CD4-positive, alpha-beta T cell treated with Interleukin-10 for 1 hour (primary cell): ENCODE measurements at regions not wholly inside any gene's neighbourhood (a gene's known extent, or its start where the extent isn't known, plus 50 kb on each side); places are given as distances from the start of the nearest gene placed in this dataset.
"Not testable (repeated sequence)": the region's sequence is repeated elsewhere in the genome, so short reads cannot be mapped to it uniquely, and the experiment has no call there.

ENCODE experiments used
- DNase-seq: peaks from one replicate; pipeline ENCODE4 v3.0.0-alpha.2; 2020

DNA sequence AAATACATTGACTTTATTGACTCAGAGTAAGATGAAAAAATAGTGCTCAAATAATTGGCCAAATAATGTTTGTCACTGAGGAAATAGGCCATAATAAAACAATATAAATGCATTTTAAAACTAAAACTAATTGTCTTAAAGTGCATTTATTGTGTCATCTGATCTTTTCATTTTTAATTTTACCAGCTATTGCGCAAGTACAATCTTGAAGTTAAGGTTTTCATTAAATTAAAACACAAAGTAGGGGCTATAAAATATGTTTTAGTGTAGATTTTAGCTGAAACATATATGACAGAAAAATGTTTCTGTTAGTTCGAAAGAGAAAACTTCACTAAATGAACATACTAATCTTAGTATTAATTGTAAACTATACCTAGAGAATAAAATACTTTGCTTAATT, 832.8 kb downstream of the FSCB start:
- DNase-seq = no peak

GRCh38 chr14:43671716-43672485, 835.2 kb downstream of the FSCB start:
- no peak for DNase-seq

DNA sequence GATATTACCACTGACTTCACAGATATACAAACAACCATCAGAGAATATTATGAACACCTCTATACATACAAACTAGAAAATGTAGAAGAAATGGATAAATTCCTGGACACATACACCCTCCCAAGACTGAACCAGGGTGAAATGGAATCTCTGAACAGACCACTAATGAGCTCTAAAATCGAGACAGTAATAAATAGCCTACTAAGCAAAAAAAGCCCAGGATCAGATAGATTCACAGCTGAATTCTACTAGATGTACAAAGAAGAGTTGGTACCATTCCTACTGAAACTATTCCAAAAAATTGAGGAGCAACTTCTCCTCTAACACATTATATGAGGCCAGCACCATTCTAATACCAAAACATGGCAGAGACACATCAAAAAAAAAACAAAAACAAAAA, 837.7 kb downstream of the FSCB start:
- no peak for DNase-seq

- DNase-seq = no peak
These were observed 841.4 kb downstream of the FSCB start for GRCh38 chr14:43665570-43666267.

DNA sequence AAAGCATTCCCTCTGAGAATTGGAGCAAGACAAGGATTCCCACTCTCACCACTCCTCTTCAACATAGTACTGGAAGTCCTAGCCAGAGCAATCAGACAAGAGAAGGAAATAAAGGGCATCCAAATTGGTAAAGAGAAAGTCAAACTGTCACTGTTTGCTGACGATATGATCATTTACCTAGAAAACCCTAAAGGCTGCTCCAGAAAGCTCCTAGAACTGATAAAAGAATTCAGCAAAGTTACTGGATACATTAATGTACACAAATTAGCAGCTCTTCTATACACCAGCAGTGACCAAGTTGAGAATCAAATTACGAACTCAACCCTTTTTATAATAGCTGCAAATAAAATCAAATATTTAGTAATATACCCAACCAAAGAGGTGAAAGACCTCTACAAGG, 851.9 kb downstream of the FSCB start:
- not testable (repeated sequence) for DNase-seq

- no peak for DNase-seq
These were observed 855.2 kb downstream of the FSCB start for GRCh38 chr14:43651896-43652295.

- DNase-seq = no peak
These were observed 855.8 kb downstream of the FSCB start for GRCh38 chr14:43651185-43651787.

- DNase-seq = no peak
These were observed 857.6 kb downstream of the FSCB start for GRCh38 chr14:43649508-43649907.

- DNase-seq = no peak
These were observed 859.8 kb downstream of the FSCB start for GRCh38 chr14:43647302-43647701.

DNA sequence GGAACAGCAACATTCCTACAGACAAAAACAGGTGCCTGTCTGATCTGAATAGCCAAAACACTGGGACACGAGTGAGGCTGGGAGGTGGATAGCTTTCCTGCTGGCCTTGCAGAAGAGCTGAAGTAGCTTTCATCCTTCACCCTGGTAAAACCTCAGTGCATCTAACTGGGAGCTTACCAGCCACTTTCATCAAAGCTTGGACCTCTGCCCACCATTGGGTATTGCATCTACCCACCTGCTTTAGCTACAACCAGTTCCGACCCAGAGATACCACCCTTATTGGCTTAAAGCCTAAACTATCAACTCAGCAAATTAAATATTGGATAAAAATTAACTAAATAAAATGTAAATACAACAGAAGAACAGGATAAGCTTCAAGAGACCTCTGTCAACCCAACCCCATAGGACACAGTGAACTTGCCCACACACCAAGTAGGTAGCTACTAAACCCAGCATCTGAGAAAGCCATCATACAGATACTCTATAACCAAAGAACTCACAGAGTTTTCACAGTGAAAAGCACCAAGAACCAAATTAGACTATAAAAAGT, 866.3 kb downstream of the FSCB start:
- no peak for DNase-seq

- no peak for DNase-seq
These were observed 881.8 kb downstream of the FSCB start for GRCh38 chr14:43625294-43625693.

DNA sequence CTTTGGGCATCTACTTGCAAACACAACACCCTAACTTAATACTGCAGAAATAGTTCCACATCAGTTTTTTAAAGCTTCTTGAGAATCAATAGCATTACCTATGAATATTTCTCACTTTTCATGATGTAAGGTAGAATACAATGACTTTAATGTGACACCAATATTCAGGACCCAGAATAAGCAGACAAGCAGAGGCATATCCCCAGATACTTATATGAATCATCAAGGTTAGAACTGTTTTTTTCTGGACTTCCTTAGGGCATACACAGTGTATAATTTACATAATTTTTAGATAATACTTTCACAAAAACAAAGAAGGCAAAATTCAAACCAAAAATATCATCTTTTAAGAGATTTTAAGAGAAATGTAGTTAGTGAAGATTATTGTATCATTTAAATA, 885.8 kb downstream of the FSCB start:
- no peak for DNase-seq

GRCh38 chr14:43595096-43595772, 911.8 kb downstream of the FSCB start:
- no peak for DNase-seq

- no peak for DNase-seq
These were observed 915.3 kb downstream of the FSCB start for GRCh38 chr14:43591776-43592175.

DNA sequence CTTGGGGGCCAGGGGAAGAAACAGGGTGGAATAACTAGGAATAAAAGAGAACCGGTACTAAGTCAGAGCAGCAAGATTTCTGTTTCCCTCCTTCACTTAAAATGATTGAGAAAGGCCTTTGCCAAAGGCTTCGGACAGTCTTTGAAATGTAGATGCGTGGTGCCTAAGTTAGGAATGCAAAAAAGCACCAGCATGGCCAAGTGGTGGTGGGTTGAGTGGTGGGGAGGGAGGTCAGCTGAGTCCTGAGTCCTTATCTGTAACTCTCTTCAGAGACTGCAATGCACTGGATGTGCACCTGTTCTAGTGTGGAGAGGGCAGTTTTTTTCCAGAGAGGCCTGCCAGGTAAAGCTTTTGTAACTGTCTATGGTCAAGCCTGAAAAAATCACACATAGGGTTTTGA, 919.9 kb downstream of the FSCB start:
- no peak for DNase-seq

DNA sequence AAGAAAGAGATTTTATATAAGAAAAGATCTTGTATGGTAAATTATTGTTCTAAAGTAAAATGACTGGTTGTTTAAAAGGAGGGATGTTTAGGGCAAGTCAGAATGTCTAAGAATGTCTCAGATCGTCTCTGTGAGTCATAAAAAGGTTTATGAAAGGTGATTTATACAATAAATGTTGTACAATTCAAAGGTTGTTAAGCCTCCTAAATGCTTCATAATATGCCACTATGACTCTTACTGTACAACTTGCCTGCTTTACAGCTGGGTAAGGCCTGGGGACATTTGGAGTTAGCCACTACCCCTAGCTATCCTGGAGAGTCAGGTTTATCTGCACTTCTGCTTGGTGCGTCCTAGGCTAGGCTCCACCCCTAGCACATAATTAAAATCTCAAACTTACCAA, 927.4 kb downstream of the FSCB start:
- DNase-seq = no peak

- DNase-seq = no peak
These were observed 939.1 kb downstream of the FSCB start for GRCh38 chr14:43568022-43568421.

DNA sequence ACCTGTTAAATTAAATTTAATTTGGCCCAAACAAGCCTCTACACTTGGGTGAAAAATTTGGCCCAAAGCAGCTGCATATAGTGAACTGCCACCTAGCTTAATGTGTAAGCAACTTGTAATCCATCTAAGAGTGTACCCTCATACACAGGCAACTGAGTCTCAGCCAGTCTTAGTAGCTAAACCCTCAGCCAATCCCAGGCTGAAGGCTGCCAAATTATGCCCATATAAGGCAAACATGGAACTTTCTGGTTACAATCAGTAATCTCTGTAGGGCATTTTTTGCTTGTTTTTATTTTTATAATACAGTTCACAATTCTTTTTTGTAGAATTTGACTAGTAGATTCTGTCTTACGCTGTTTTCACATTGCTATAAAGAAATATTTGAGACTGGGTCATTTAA, 958.7 kb downstream of the FSCB start:
- DNase-seq = no peak

- DNase-seq = not testable (repeated sequence)
These were observed 959.5 kb downstream of the FSCB start for GRCh38 chr14:43547596-43547995.

DNA sequence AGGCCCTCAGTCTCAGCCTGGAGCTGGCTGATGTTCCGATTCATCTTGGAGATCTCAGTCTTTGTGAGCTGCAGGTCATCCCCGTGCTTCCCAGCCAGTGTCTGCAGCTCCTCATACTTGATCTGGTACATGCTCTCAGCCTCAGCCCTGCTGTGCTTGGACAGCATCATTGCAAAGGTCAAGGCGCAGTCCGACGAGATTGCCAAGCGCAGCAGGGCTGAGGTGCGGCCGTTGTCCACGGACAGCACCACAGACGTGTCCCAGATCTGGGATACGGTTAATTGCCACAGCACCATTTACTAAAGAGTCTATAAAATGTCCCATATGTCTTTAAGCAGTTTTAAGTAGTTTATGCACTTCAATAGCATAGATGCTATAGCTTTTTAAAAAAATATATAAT, 965.7 kb downstream of the FSCB start:
- DNase-seq = no peak

GRCh38 chr14:43540948-43541347, 966.1 kb downstream of the FSCB start:
- no peak for DNase-seq

- no peak for DNase-seq
These were observed 967.9 kb downstream of the FSCB start for GRCh38 chr14:43539210-43539609.

GRCh38 chr14:43535231-43535838, 971.7 kb downstream of the FSCB start:
- no peak for DNase-seq
